ENCODE measurements at regions not wholly inside any gene's neighbourhood (a gene's known extent, or its start where the extent isn't known, plus 50 kb on each side); places are given as distances from the start of the nearest gene placed in this dataset.

- TF ChIP-seq CTCF (IDR thresholded peaks at IDR 0.05) (no peak), POLR2A (IDR thresholded peaks at IDR 0.05) (no peak)
These were observed 272.3 kb downstream of the ADGRL2 start for GRCh38 chr1:82073071-82073470.

Measured in uterus (tissue), 2 donors.